ENCODE measurements at regions not wholly inside any gene's neighbourhood (a gene's known extent, or its start where the extent isn't known, plus 50 kb on each side); places are given as distances from the start of the nearest gene placed in this dataset.

DNA sequence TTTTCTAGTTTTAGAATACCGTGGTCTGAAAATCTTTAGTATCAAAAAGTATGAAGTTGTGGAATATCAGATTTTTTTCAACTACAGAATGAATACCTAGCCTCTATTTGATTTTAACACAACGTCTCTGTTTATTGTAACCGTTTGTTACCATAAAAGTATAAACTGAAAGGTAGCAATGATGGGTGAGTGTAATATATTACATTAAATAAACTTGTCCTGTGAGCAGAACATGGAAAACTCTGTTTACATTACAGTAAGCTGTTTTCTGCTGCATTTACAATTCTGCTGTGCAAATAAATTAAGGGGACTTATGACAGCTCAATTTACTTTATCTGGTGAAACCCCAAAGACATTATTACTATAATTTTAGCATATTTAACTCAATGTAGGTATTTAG is 62.5 kb downstream of the CHRM3 start:
- H3K9me3 ChIP-seq = no peaks in the 10 kb centered on the region
- H3K36me3 ChIP-seq = no peaks in the 10 kb centered on the region
- H3K27ac ChIP-seq = no peak overlapping the region
- H3K27me3 ChIP-seq = no peaks in the 10 kb centered on the region
- peaks cover 0 to 4% (median 0%) of the 10 kb centered on the region in 4 donors for H3K4me1 ChIP-seq
- TF ChIP-seq, protein P1, sequence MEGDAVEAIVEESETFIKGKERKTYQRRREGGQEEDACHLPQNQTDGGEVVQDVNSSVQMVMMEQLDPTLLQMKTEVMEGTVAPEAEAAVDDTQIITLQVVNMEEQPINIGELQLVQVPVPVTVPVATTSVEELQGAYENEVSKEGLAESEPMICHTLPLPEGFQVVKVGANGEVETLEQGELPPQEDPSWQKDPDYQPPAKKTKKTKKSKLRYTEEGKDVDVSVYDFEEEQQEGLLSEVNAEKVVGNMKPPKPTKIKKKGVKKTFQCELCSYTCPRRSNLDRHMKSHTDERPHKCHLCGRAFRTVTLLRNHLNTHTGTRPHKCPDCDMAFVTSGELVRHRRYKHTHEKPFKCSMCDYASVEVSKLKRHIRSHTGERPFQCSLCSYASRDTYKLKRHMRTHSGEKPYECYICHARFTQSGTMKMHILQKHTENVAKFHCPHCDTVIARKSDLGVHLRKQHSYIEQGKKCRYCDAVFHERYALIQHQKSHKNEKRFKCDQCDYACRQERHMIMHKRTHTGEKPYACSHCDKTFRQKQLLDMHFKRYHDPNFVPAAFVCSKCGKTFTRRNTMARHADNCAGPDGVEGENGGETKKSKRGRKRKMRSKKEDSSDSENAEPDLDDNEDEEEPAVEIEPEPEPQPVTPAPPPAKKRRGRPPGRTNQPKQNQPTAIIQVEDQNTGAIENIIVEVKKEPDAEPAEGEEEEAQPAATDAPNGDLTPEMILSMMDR (IDR thresholded peaks at IDR 0.05) = no peak
- no peak for TF ChIP-seq EP300 (IDR thresholded peaks at IDR 0.05)
- WGBS, 2 donors = 50 to 57% methylated on average over 3 of the region's 3 CpGs
- ATAC-seq (ENCODE audit: low FRiP score in 2 of 2) = no peak
- H3K4me3 ChIP-seq = no peak overlapping the region
- no peak for DNase-seq

DNA sequence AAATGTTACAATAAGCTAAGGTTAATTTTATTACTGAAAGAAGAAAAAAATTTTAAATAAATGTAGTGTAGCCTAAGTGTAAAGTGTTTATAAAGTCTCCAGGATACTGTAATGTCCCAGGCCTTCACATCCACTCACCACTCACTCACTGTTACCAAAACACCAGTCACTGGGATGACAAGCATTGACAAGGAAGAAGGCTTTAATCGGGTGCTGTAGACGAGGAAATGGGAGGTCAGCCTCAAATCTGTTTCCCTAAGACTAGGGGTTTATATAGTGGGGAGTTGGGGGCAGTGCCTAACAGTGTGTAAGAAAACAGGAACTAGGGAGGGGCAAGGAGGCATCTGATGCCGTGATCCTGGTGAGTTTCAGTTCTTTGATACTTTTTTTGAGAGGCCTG is 69.4 kb downstream of the CHRM3 start:
- TF ChIP-seq POLR2A (IDR thresholded peaks at IDR 0.05) (no peak), POLR2AphosphoS5 (IDR thresholded peaks at IDR 0.05) (no peak), EP300 (IDR thresholded peaks at IDR 0.05) (no peak)
- TF ChIP-seq, protein P1 (IDR thresholded peaks at IDR 0.05) = no peak
- no peak overlapping the region for H3K4me3 ChIP-seq
- WGBS, 2 donors = 74 to 79% methylated on average over 3 of the region's 3 CpGs
- H3K36me3 ChIP-seq = no peaks in the 10 kb centered on the region
- no peak overlapping the region for H3K27ac ChIP-seq
- DNase-seq (no peak), ATAC-seq (ENCODE audit: low FRiP score in 2 of 2) (no peak)
- H3K9me3 ChIP-seq = no peaks in the 10 kb centered on the region
- H3K4me1 ChIP-seq = no peaks in the 10 kb centered on the region
- no peaks in the 10 kb centered on the region for H3K27me3 ChIP-seq

DNA sequence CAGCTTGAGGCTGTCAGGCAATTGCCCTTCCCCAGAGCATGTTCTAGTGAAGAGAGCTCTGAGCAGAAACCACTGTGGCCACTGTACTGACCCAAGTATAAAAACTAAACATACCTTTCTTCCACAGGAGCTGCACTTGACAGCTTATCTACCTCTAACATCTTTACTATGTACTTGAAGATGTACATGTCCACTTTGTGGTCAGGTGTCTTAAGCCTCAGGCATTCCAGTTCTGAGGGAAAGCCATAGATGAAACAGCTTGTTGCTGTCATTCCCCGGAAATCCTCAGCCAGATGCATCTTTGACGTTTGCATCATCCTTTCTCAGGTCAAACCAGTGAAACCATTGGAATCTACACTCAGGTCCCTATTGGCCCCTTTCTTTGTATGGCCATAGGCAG is 70.4 kb downstream of the CHRM3 start:
- H3K27me3 ChIP-seq = no peaks in the 10 kb centered on the region
- H3K9me3 ChIP-seq = no peaks in the 10 kb centered on the region
- H3K27ac ChIP-seq = no peak overlapping the region
- TF ChIP-seq, protein P1 (IDR thresholded peaks at IDR 0.05) = no peak
- TF ChIP-seq POLR2A (IDR thresholded peaks at IDR 0.05) = no peak
- TF ChIP-seq POLR2AphosphoS5 (IDR thresholded peaks at IDR 0.05) = no peak
- TF ChIP-seq EP300 (IDR thresholded peaks at IDR 0.05) = no peak
- WGBS, 2 donors = 88 to 90% methylated on average over 2 of the region's 2 CpGs
- H3K4me1 ChIP-seq = no peaks in the 10 kb centered on the region
- no peak overlapping the region for H3K4me3 ChIP-seq
- DNase-seq (no peak), ATAC-seq (ENCODE audit: low FRiP score in 2 of 2) (no peak)
- H3K36me3 ChIP-seq = no peaks in the 10 kb centered on the region

DNA sequence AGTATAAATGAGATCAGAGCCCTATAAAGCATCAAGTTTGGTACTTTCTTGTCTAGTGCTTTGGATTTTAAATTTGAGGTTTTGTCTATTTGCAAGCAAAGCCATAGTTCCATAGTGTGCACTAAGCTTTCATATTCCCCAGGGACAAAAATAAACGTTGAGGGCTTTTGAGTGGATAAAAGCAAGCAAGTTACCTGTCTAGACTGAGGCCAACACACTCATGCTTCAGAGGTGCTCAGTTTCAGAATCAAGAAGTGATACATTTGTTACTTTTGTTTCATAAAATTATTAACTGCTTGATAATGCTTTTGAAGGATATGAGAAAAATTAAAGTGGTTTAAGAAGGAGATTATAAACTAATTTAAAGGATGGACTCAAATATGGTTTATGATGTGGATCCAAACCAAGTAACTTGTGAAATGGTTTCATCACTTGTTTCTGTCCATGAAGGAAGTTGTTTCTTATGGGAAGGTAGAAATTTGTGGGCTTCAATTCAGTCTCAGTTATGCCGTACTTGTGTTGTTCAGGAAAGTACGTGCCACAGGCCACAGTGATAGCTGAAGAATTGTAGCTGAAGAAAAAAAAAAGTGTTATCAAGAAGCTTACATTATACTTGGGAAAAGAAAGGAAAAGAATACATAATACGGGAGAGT is 71.2 kb downstream of the CHRM3 start:
- Histone ChIP-seq H3K27ac (no peak overlapping the region), H3K4me3 (no peak overlapping the region), H3K27me3 (no peaks in the 10 kb centered on the region), H3K4me1 (no peaks in the 10 kb centered on the region), H3K9me3 (no peaks in the 10 kb centered on the region), H3K36me3 (no peaks in the 10 kb centered on the region)
- TF ChIP-seq POLR2A (IDR thresholded peaks at IDR 0.05) = no peak
- TF ChIP-seq POLR2AphosphoS5 (IDR thresholded peaks at IDR 0.05) = no peak
- TF ChIP-seq, protein P1 (IDR thresholded peaks at IDR 0.05) = no peak
- no peak for TF ChIP-seq EP300 (IDR thresholded peaks at IDR 0.05)
- ATAC-seq (ENCODE audit: low FRiP score in 2 of 2) (no peak), DNase-seq (no peak)
- 48 to 56% methylated on average over 4 of the region's 4 CpGs for WGBS, 2 donors

DNA sequence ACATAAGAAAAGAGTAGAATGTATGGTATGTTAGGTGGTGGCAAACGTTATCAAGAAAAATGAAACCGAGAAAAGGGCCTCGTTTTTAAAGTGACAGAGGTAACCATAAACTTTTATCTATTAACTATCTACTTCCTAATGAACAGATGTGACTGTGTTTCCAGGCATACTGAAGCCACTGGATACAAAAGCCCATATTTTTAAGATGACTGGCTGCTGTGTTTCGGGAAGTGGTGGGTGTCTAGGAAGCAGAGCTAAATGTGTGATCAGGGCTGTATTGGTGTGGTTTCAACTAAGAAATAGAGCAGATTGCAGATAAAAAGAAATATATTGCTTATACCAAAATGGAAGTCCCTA is 71.8 kb downstream of the CHRM3 start:
- Histone ChIP-seq H3K4me3 (no peak overlapping the region), H3K27me3 (no peaks in the 10 kb centered on the region), H3K27ac (no peak overlapping the region), H3K9me3 (no peaks in the 10 kb centered on the region), H3K36me3 (no peaks in the 10 kb centered on the region), H3K4me1 (no peaks in the 10 kb centered on the region)
- no peak for DNase-seq
- WGBS, 2 donors = 39 to 54% methylated on average over 4 of the region's 4 CpGs
- TF ChIP-seq EP300 (IDR thresholded peaks at IDR 0.05) (no peak), POLR2A (IDR thresholded peaks at IDR 0.05) (no peak)
- no peak for ATAC-seq (ENCODE audit: low FRiP score in 2 of 2)
